H1 (cell line): ENCODE measurements at regions not wholly inside any gene's neighbourhood (a gene's known extent, or its start where the extent isn't known, plus 50 kb on each side); places are given as distances from the start of the nearest gene placed in this dataset.

Experiments used
- BCL11A ChIP-seq, 2 experiments: IDR thresholded peaks; one replicate each; pipeline ENCODE4 v1.6.1; 2011; ENCODE audit warnings: low read depth in 2 of 2, low read length in 2 of 2, mild to moderate bottlenecking in 2 of 2
- HDAC2 ChIP-seq, 2 experiments: fragments of 300-600 bp in 1 of 2; sonication (generic) in 1 of 2; IDR thresholded peaks; 2 replicates each; pipeline ENCODE4 v1.6.1; 2011 to 2012; ENCODE audit warnings: low read depth in 2 of 2, low read length in 2 of 2, mild to moderate bottlenecking in 2 of 2, moderate library complexity in 2 of 2, borderline replicate concordance in 1 of 2, inconsistent platforms in 1 of 2
- KDM4A ChIP-seq: IDR thresholded peaks from one replicate; pipeline ENCODE4 v1.7.1; 2012; ENCODE audit warnings: low read depth, mild to moderate bottlenecking, moderate library complexity, low read length, inconsistent platforms; ENCODE audit not compliant: severe bottlenecking
- SAP30 ChIP-seq: fragments of 300-600 bp; sonication (generic); IDR thresholded peaks from 2 replicates; pipeline ENCODE4 v1.7.1; 2012; ENCODE audit warnings: low read length, moderate library complexity, mild to moderate bottlenecking, inconsistent platforms; ENCODE audit not compliant: insufficient read depth, insufficient replicate concordance
- SP2 ChIP-seq: IDR thresholded peaks from 2 replicates; pipeline ENCODE4 v1.6.1; 2012; ENCODE audit warnings: mild to moderate bottlenecking, low read length, inconsistent platforms

GRCh38 chr4:53674903-53675302 is 83.6 kb upstream of the LNX1 start (continued):
- TF ChIP-seq HDAC2 (IDR thresholded peaks at IDR 0.05; ENCODE audit: borderline replicate concordance in 1 of 2, low read depth in 2 of 2, low read length in 2 of 2) (no peak), BCL11A (IDR thresholded peaks at IDR 0.05; ENCODE audit: low read depth in 2 of 2, low read length in 2 of 2) (no peak), KDM4A (no peak), SP2 (no peak), SAP30 (no peak)
- TF ChIP-seq, all 59 proteins: peak for 0
